Right renal cortex interstitium (tissue), 3 donors: ENCODE measurements at regions not wholly inside any gene's neighbourhood (a gene's known extent, or its start where the extent isn't known, plus 50 kb on each side); places are given as distances from the start of the nearest gene placed in this dataset.
"Not testable (repeated sequence)": the region's sequence is repeated elsewhere in the genome, so short reads cannot be mapped to it uniquely, and the experiment has no call there.

ENCODE experiments used
- DNase-seq, 3 donors: peaks; one replicate each; pipeline ENCODE4 v3.0.0-alpha.2; 2013; ENCODE audit warnings: low read depth in 3 of 3, low spot score in 2 of 3

DNA sequence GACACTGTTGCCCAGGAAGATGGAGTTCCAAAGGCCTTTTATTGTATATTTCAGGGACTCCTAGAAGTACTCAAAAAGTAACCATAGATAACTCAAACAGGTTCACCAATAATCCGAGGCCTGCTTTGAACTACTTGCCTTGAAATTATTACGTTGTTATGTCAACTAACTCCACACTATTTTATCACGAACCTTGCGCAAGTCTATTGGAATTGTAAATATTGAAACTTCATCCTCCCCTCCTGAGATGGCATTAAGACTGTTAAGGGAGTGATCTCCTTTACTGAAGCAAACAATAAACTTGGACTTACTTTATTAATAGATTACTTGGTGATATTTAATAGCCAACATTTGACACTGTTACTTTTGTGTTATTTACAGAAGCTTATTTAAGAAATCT lies 199.6 kb upstream of the GADL1 start:
- no peak for DNase-seq

DNA sequence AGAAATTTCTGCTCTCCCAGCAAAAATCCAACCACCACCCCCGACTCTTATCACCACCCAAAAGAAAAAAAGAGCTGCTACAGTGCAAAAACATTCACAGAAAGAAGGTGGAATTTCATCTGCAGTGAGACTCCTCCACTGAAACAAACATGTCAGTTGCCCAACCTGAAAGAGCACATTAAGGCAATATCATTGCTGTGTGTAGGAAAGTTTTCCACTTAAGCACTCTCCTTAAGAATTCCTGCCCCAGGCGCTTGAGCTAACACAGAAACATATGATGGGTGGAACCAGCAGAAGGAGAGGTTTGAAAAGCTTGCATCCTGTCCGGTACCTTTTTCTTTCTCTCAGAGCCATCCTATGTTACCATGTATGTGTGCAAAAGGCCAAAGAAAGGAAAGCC lies 200.8 kb upstream of the GADL1 start:
- no peak for DNase-seq

DNA sequence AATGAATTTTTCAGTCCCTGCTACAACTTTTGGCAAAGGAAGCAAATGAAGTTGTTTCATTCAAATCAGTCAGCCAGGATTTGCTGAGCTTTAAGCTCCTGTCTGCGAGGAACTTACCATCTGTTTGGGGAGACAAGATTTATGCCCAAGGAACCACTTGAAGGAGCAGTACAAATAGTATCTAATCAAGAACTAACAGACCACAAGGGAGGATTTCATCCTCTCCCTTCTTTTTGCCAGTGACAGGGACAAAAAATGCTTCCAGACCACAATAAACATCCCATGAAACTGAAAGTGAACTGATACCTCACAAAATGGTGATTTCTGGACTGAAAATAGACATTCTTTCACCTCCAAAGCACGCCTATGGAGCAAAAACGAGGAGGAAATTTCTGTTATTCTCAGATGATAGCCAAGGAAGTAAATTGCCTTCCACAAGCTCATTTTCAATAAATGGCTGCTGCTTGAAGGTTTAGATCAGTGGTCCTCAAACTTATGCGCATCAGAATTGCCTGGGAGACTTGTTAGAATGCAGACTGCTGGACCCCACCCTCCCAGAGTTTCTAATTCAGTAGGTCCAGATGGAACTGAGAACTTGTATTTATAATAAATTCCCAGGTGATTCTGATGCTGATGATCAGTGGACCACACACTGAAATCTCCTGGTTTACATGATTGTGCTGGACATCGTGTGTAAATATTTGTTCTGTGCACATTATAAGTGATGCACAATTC lies 202.4 kb upstream of the GADL1 start:
- no peak for DNase-seq

DNA sequence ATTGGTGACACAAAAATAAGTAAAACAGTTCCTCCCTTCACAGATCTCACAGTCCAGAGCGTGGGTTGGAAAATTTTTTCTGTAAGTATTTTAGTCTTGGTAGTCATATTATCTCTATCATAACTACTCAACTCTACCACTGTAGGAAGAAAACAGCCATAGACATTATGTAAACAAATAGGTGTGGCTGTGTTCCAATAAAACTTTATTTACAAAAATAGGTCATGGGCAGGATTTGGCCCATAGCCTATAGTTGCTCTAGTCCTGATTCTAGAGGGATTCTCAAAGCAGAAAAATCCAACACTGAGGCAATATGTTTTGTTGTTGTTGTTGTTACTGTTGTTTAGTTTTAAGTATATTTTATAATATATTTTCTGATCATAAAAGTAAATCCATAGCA lies 206.1 kb upstream of the GADL1 start:
- no peak for DNase-seq

DNA sequence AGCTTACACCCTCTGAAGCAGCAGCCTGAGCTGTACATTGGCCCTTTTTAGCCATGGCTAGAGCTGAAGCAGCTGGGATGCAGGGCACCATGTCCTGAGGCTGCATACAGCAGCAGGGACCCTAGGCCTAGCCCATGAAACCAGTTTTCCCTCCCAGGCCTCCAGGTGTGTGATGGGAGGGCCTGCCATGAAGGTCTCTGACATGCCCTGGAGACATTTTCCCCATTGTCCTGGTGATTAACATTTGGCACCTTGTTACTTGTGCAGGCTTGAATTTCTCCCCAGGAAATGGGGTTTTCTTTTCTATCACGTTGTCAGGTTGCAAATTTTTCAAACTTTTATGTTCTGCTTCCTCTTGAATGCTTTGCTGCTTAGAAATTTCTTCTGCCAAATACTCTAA lies 206.8 kb upstream of the GADL1 start:
- DNase-seq: not testable (repeated sequence)

GRCh38 chr3:31102196-31102879 lies 207.9 kb upstream of the GADL1 start:
- DNase-seq: no peak

DNA sequence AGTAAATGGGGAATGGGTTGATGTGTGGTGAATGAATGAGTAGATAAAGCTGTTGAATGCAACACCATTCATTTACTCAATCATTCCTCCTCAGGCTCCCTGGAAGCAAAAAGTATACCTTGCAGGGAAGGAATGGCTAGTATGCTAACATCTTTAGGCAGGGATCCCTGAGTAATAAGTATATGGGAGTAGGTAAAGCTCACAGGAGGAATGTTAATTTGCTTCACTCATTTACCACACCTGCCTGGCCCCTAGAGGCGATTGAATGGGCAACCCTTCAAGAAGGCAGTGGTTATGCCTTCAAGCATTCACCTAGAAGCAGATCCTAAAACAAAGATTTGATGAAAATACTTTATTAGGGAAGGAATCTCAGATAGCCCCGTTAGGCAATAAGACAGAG lies 208.7 kb upstream of the GADL1 start:
- no peak for DNase-seq

DNA sequence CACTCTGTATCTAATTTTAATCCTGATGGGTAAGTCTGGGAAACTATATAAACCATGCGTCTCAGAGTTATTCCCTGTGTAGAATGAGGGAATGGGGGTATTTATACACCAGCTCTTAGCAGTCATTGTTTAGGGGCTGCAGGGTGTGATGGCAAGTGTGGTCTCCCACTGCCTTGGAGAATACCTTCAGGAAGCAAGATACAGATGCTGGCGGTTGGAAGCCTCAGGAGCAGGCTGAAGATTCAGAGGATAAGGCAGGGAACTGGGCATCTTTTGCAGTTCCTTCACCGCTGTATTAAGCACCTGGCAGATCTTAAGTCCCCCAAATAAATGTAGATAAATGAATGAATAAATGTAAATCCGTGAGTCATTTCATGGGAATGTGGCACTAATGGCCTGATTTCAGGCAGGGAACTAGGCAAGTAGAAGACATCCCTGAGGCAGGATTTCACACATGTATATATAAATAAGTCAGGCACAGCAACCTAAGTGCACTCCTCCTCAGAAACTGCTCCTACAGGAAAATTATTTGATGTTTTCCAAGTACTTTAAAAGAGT lies 209.2 kb upstream of the GADL1 start:
- DNase-seq: no peak

- no peak for DNase-seq
Observed at GRCh38 chr3:31105011-31105410, 210.6 kb upstream of the GADL1 start.

DNA sequence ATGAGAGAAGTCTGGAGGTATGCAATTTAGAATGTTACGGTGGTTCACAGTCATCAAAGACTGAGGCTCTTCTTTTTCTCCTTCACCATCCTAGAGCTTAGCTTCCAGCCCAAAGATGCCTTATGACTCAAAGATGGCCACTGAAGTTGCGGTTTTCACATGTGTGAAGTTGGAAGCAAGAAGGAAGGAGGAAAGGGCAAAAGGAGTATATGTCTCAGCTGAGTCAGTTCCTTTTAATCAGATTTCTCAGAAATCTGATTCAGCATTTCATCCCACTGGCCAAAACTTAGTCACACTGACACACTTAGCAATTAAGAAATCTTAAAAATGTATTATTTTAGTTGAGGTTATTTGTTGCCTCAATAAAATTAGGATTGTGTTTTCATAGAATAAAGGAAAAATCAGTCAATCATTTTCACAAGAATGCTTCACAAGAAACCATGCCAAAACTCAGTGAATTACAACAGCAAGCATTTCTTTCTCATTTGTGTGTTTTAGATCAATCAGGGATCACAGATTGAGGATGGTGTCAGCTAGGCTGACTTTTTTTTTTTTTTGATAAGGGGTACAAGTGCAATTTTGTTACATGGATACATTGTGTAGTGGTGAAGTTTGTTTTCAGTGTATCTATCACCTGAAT lies 211.1 kb upstream of the GADL1 start:
- DNase-seq: no peak

DNA sequence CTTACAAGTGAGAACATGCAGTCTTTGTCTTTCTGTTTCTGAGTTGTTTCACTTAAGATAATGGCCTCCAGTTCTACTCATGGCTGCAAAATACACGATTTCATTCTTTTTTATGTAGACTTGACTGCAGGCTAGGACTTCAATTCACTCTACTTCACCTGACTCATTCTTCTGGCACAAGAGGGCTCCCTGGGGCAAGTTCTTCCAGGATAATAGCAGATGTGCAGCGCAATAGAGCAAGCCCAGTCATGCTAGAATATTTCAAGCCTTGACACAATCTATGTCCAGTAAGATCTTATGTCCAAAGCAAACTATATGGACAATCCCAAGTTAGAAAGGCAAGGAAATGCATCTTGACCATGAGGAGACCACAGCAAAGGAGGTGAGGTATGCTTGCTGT lies 211.7 kb upstream of the GADL1 start:
- DNase-seq: no peak

- no peak for DNase-seq
Observed at GRCh38 chr3:31106912-31107311, 212.5 kb upstream of the GADL1 start.

- no peak for DNase-seq
Observed at GRCh38 chr3:31114929-31115283, 220.4 kb upstream of the GADL1 start.

DNA sequence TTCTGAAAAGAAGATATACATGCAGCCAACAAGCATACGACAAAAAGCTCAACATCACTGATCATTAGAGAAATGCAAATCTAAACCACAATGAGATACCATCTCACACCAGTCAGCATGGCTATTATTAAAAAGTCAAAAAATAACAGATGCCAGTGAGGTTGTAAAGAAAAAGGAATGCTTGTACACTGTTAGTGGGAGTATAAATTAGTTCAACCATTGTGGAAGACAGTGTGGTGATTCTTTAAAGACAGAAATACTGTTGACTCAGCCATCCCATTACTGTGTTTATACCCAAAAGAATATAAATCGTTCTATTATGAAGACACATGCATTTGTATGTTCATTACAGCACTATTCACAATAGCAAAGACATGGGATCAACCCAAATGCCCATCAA lies 221.1 kb upstream of the GADL1 start:
- DNase-seq: not testable (repeated sequence)

DNA sequence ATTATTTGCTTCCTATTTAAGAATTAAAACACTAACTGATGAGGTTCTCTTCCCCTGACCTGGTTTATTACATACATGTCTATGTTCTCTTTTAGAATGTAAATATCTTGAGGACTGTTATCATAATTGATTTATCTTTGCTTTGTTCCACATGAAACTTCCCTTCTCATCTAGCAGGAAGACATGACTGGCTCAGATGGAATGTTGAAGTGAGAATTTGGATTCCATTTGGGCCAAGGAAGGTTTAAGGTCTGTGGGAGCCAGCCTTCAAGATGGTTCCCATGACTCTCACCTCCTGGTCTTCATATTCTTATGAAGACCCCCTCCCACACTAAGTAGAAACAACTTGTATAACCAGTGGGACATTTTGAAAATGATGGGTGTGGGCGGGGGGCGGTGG lies 222.2 kb upstream of the GADL1 start:
- no peak for DNase-seq

- DNase-seq: no peak
Observed at GRCh38 chr3:31117854-31118253, 223.4 kb upstream of the GADL1 start.

DNA sequence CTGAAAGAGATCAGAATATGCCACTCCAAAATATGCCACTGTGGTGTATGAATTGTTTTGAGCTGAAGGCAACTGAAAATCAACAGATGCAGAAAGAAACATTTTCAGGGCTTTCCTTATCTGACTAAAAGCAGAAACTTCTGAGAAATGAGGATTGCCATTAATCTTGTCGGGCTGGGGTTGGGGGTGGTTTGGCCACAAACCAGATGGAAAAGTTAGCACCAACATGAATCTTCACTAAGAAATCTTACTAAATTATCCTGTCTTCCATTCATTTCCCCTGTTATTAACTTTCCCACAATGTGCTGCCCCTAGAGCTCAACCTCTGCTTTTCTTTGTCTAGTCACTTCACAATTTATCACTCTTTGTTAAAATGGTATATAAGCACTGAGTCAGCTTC lies 229.9 kb upstream of the GADL1 start:
- no peak for DNase-seq

DNA sequence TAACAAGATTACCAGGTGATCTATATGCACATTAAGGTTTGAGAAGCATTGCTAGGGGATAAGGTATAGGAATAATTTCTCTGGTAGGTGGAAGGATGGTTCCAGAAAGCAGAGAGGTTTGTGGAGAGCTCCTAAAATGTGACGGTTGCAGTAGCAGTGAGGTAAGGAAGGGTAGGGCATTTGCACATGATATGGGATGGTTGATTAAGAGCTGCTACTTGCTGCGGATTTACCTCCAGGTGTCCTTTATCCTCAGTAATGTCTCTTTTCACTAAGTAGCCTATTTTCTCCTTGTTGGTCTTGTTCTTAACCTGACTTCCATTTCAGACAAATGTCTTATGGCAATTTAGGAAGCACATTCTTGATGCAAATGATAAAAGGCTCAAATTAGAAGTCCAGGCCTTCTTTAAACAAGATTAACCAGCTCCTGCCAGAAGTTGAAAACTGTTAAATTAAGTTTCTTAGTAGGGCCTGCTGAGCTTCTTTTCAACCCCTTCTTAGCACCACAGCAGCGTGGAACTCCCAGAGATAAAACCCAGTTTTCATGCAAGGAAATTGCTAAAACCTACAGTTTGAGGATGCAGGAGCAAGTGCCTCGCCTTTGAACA lies 231.1 kb upstream of the GADL1 start:
- no peak for DNase-seq

DNA sequence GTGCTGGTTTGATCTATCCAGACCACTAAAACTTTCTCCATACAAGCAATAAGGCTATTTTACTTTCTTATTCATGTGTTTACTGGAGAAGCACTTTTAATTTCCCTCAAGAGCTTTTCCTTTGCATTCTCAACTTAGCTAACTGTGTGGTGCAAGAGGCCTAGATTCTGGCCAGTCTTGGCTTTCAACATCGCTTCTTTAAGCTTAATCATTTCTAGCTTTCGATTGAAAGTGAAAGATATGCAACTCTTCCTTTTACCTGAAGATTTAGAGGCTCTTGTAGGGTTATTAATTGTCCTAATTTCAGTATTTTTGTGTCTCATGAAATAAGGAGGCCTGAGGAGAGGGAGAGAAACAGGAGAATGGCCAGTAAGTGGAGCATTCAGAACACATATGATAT lies 234.8 kb upstream of the GADL1 start:
- DNase-seq: no peak

GRCh38 chr3:31132132-31132769 lies 237.8 kb upstream of the GADL1 start:
- peak in 1 of 3 donors; percentile 12 for DNase-seq

DNA sequence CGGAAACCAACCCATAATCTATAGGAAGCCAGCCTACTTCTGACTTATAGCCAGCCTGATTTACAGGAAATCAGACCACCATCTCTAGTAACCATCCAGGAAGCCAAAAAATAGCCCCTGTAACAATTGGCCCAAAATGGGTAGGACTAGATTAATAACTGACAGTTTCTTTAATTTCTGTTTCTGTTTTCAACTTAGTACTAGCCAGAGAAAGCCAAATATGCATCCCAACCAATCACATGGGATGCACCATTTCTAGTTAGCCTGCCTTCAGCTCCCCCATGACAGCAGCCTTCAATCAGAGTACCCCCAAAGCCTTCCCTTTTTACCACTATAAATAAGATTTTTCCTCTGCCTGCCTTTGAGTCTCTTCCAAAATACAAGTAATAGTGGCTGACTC lies 239.1 kb upstream of the GADL1 start:
- DNase-seq: no peak
